ENCODE measurements at regions not wholly inside any gene's neighbourhood (a gene's known extent, or its start where the extent isn't known, plus 50 kb on each side); places are given as distances from the start of the nearest gene placed in this dataset.
A peak's percentile ranks its signal among the peaks of the same experiment; 100 is the strongest.

DNA sequence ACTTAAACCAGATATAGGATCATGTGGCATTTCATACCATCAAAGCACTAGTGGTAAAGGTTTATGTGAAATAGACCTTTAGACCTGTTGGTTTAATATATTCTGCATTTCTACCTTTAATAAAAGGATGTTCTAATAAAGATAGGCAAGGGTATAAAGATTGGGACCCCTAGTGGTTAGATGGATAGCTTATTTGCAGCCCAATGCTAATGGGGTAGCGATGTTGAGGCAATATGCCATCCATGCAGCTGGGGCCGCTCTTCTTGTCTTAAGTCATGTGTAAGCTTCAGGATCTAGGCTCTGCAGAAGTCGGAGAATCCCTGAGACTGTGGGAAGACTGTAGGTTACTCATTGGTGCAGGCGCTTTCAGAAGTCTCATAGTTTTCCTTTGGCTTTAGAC is 114.9 kb downstream of the ICOS start:
- TF ChIP-seq, protein P1, sequence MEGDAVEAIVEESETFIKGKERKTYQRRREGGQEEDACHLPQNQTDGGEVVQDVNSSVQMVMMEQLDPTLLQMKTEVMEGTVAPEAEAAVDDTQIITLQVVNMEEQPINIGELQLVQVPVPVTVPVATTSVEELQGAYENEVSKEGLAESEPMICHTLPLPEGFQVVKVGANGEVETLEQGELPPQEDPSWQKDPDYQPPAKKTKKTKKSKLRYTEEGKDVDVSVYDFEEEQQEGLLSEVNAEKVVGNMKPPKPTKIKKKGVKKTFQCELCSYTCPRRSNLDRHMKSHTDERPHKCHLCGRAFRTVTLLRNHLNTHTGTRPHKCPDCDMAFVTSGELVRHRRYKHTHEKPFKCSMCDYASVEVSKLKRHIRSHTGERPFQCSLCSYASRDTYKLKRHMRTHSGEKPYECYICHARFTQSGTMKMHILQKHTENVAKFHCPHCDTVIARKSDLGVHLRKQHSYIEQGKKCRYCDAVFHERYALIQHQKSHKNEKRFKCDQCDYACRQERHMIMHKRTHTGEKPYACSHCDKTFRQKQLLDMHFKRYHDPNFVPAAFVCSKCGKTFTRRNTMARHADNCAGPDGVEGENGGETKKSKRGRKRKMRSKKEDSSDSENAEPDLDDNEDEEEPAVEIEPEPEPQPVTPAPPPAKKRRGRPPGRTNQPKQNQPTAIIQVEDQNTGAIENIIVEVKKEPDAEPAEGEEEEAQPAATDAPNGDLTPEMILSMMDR (IDR thresholded peaks at IDR 0.05), result peak in 1 of 7 experiments; percentile 18
- no peak for TF ChIP-seq POLR2A (IDR thresholded peaks at IDR 0.05)

All from stomach (tissue), 4 donors.